ENCODE measurements at regions not wholly inside any gene's neighbourhood (a gene's known extent, or its start where the extent isn't known, plus 50 kb on each side); places are given as distances from the start of the nearest gene placed in this dataset.

DNA sequence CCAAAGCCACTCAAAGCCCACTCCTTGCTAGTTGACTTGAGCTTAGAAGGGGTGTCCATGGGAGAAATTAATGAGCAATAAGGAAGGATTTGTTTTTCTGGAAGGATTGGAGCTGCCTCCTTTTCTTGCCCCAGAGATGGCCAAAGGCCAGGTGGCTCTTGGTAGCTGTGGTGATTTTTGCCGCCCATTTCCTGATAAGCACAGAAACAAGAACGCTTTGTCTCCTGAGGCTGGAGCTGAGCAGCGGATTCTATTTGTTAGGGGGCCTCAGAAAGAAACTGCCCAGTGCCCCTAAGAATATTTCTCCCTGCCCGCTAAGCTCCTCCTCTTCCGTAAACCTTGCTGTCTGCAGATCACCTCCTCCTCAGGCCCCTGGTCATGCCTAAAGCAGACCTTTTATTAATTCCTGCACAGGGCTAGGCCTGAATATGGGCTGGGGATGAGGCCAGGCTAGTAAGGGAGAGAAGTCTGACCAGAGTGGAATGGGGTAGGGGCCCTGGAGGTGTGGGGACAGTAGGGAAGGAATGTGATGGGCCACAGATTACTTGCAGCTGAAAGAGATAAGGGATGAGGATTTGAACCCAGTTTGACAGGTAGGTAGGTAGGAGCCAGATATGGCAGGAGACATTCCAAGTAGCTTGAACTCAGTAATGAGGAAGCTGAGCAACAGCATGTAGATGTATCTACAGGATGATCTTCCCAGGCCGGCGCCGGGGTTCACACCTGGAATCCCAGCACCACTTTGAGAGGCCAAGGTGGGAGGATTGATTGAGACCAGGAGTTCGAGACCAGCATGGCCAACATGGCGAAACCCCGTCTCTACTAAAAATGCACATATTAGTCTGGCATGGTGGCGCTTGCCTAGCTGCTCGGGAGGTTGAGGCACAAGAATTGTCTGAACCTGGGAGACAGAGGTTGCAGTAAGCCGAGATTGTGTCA is 71.2 kb upstream of the NAA20 start:
- TF ChIP-seq, protein P1, sequence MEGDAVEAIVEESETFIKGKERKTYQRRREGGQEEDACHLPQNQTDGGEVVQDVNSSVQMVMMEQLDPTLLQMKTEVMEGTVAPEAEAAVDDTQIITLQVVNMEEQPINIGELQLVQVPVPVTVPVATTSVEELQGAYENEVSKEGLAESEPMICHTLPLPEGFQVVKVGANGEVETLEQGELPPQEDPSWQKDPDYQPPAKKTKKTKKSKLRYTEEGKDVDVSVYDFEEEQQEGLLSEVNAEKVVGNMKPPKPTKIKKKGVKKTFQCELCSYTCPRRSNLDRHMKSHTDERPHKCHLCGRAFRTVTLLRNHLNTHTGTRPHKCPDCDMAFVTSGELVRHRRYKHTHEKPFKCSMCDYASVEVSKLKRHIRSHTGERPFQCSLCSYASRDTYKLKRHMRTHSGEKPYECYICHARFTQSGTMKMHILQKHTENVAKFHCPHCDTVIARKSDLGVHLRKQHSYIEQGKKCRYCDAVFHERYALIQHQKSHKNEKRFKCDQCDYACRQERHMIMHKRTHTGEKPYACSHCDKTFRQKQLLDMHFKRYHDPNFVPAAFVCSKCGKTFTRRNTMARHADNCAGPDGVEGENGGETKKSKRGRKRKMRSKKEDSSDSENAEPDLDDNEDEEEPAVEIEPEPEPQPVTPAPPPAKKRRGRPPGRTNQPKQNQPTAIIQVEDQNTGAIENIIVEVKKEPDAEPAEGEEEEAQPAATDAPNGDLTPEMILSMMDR (conservative IDR thresholded peaks at IDR 0.05): no peak
- no peak for TF ChIP-seq EZH2 (IDR thresholded peaks at IDR 0.05; ENCODE audit: low read depth)
